ENCODE measurements at regions not wholly inside any gene's neighbourhood (a gene's known extent, or its start where the extent isn't known, plus 50 kb on each side); places are given as distances from the start of the nearest gene placed in this dataset.
A peak's percentile ranks its signal among the peaks of the same experiment; 100 is the strongest.

- no peak for DNase-seq (ENCODE audit: low read depth)
- TF ChIP-seq, protein P1, sequence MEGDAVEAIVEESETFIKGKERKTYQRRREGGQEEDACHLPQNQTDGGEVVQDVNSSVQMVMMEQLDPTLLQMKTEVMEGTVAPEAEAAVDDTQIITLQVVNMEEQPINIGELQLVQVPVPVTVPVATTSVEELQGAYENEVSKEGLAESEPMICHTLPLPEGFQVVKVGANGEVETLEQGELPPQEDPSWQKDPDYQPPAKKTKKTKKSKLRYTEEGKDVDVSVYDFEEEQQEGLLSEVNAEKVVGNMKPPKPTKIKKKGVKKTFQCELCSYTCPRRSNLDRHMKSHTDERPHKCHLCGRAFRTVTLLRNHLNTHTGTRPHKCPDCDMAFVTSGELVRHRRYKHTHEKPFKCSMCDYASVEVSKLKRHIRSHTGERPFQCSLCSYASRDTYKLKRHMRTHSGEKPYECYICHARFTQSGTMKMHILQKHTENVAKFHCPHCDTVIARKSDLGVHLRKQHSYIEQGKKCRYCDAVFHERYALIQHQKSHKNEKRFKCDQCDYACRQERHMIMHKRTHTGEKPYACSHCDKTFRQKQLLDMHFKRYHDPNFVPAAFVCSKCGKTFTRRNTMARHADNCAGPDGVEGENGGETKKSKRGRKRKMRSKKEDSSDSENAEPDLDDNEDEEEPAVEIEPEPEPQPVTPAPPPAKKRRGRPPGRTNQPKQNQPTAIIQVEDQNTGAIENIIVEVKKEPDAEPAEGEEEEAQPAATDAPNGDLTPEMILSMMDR (IDR thresholded peaks at IDR 0.05; ENCODE audit: low read length, missing control alignments): no peak
- H3K4me3 ChIP-seq (replicated peaks; ENCODE audit: low read depth, low read length): no peak overlapping the region
Measured at GRCh38 chr12:112591488-112591887, 172.7 kb downstream of the PTPN11 start.

DNA sequence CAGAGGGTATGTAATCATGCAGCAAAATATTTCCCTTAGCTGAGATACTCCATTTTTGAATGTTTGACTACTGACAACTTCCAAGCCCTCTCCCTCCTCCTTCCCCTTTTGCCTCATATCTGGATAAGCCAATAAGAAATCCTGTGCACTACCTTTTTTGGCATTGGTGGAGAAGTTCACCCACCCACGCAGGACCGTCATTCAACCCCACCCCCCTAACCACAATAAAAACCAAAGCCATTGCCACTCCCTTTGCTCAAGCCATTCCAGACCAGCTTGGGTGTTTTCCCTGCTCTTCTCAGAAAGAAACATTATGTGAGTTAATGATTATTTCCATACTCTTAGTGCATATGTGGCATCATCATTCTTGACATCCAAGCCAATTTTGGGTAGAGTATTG lies 176.7 kb downstream of the PTPN11 start:
- H3K4me3 ChIP-seq (replicated peaks; ENCODE audit: low read depth, low read length): no peak overlapping the region
- TF ChIP-seq, protein P1 (IDR thresholded peaks at IDR 0.05; ENCODE audit: low read length, missing control alignments): no peak
- no peak for DNase-seq (ENCODE audit: low read depth)

- H3K4me3 ChIP-seq (replicated peaks; ENCODE audit: low read depth, low read length): no peak overlapping the region
- no peak for DNase-seq (ENCODE audit: low read depth)
- TF ChIP-seq, protein P1 (IDR thresholded peaks at IDR 0.05; ENCODE audit: low read length, missing control alignments): no peak
Measured at GRCh38 chr12:112597986-112598385, 179.2 kb downstream of the PTPN11 start.

DNA sequence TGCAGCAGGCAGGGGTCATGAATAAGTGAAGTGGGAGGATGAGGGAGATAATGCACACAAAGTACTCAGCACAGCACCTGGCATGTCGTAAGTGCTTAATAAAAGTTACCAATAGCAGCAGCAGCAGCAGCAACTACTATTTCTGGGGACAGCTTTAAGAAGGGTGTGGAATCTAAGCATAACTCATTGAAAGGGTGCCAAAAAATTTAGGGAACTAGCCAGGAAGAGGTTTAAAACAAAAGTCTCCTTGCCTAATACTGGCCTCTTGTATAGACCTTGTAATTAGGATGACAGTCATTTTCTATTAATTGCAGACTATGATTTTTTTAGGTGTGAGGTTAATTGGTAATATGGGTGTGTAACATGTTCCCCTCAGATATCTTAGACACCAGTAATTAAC lies 179.9 kb downstream of the PTPN11 start:
- DNase-seq (ENCODE audit: low read depth): no peak
- H3K4me3 ChIP-seq (replicated peaks; ENCODE audit: low read depth, low read length): no peak overlapping the region
- TF ChIP-seq, protein P1 (IDR thresholded peaks at IDR 0.05; ENCODE audit: low read length, missing control alignments): no peak

- H3K4me3 ChIP-seq (replicated peaks; ENCODE audit: low read depth, low read length): no peak overlapping the region
- TF ChIP-seq, protein P1 (IDR thresholded peaks at IDR 0.05; ENCODE audit: low read length, missing control alignments): no peak
- peak; percentile 28 for DNase-seq (ENCODE audit: low read depth)
Measured at GRCh38 chr12:112599871-112600270, 181.1 kb downstream of the PTPN11 start.

DNA sequence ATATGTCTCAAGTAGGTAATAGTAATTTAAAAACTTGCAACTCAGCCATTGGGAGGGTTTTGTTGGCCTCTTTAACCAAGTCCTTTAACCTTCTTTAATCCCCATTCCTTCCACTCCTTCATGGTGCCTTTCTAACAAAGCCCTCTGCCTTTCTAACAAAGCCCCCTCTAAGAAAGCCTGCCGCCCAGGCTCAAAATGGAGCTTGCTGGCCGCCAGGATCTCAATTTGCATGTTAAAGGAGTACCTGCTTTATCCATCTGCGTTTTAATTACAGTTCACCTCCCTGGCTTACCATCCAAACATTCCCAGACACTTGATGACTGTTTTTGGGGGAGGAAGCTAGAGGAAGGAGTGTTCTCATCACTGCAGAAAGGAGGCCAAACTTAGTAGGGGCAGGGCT lies 183.4 kb downstream of the PTPN11 start:
- no peak overlapping the region for H3K4me3 ChIP-seq (replicated peaks; ENCODE audit: low read depth, low read length)
- no peak for DNase-seq (ENCODE audit: low read depth)
- TF ChIP-seq, protein P1 (IDR thresholded peaks at IDR 0.05; ENCODE audit: low read length, missing control alignments): no peak

DNA sequence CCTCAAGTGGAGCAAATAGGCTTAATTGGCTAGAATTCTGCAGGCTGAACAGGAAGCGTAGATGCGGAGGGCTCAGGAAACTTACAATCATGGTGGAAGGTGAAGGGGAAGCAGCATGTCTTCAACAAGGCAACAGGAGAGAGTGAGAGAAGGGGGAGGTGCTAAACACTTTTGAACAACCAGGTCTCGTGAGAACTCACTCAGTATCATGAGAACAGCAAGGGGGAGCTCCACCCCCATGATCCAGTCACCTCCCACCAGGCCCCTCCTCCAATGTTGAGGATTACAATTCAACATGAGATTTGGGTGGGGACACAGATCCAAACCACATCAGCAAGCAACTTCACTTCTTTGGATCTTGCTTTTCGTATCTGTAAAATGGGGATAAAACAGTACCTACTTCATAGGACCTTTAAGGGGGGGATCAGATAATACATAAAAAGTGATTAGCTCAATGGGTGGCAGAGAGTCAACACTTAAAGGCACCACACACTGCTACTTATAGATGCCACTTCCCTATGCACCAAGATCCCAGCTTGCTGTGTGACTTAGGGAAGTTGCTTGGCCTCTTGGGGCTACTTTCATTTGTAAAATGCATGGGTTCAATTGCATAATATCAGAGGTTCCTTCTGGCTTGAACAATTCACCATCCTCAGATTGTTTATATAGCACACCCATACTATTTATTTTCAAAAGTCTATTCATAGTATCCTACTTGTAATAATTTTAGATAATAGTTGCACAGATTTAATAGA lies 184.8 kb upstream of the RPH3A start:
- no peak overlapping the region for H3K4me3 ChIP-seq (replicated peaks; ENCODE audit: low read depth, low read length)
- TF ChIP-seq, protein P1 (IDR thresholded peaks at IDR 0.05; ENCODE audit: low read length, missing control alignments): no peak
- DNase-seq (ENCODE audit: low read depth): no peak

Data from fibroblast of pulmonary artery (primary cell).